NCI-H146 treated with DMSO at 0.1 percent for 48 hours (cell line): ENCODE measurements at regions not wholly inside any gene's neighbourhood (a gene's known extent, or its start where the extent isn't known, plus 50 kb on each side); places are given as distances from the start of the nearest gene placed in this dataset.
"Not testable (repeated sequence)": the region's sequence is repeated elsewhere in the genome, so short reads cannot be mapped to it uniquely, and the experiment has no call there.

Source experiments
- DNase-seq: peaks from one replicate; lab custom pipeline; 2025; ENCODE audit not compliant: unreplicated experiment; lab: John Stamatoyannopoulos, UW

DNA sequence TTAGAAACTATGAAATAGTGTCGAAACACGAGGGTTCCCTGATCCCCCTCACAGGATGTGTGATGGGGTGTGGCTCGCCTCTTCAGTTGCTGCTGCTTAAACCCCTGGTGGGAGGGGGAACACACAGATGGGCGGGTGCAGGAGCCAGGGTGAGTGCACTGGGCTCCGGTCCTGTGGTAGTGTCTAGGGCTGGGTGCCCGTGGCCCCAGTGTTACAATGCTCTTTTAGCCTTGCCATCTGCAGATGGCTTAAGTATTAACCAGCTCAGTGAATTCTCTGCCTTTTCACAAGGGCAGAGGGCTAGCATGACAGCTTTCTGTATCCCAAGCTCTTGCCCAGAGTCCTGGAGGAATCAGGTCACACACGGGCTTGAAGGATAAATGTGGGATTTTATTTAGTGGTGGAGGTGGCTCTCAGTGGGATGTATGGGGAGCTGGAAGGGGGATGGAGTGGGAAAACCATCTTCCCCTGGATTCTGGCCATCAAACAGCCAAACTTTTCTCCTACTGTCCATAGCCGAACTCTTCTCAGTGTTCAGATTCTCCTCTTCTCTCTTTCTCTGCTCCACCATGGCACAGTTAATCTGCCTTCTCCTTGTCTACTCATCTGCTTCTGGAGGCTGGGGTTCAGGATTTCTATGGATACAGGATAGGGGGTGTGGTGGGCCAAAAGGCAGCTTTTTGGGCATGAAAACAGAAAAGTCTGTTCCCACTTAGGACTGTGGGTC, 659.0 kb downstream of the EPM2A start:
- DNase-seq, result no peak

DNA sequence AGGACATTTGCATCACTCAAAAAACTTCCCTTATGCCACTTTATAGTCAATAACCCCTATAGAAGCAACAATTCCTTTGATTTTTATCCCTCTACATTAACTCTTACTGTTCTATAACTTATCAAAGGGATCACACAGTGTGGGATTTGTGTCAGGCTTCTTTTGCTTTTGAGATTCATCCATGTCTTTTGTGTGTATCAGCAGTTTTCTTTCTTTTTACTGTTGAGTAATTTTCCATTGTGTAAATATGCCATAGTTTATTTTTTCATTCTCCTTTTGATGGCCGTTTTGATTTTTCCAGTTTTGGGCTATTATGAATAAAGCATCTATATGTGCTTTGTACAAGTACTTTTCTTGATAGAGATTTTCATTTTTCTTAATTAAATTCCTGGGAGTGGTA, 657.9 kb downstream of the EPM2A start:
- no peak for DNase-seq

DNA sequence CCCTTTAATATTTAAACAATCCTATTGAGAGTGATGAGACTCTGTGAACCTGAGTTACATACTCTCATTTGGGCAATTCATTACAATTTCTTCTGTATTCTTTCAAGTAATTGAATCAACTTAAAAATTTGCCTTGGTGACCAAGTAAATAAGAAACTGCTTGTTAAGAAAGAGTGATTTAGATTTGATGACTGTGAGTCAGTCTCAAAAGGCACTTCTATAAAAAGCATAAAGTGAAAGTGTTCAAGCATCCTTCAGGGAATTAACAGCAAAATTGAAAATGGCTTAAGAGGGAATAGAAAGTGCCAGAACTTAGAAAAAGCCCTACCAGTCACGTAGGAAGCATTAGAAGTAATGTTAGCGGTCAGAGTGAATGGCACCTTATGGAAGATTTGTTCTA, 654.7 kb downstream of the EPM2A start:
- no peak for DNase-seq

DNA sequence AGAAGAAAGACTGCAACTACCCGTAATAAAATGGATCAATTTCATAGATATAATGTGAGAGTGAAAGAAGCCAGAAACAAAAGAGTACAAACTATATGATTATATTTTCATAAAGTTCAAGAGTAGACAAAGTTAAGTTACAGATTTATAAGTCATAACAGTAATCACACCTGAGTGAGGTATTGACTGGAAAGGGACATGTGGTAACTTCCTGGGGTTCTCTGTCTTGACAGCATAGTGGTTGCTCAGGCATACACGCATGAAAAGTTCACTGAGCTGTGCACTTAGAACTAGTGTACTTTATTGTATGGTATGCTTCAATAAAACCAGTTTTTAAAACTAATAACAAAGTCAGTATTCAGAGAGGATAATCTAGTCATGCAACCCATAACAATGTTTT, 653.6 kb downstream of the EPM2A start:
- DNase-seq, result no peak

DNA sequence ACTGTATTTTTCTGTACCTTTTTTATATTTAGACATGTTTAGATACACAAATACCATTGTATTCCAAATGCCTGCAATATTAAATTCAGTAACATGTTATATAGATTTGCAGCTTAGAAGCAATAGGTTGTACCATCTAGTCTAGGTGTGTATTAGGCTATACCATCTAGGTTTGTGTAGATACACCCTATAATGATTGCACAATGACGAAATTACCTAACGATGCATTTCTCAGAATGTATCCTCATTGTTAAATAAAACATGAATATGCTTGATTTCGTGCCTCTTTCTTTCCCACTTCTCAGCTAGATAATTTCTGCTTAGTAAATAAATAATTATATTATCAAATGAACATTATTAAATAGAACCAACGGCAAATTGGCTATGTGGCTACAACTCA, 653.0 kb downstream of the EPM2A start:
- no peak for DNase-seq

- no peak for DNase-seq
Measured at GRCh38 chr6:145086197-145086596, 649.1 kb downstream of the EPM2A start.

DNA sequence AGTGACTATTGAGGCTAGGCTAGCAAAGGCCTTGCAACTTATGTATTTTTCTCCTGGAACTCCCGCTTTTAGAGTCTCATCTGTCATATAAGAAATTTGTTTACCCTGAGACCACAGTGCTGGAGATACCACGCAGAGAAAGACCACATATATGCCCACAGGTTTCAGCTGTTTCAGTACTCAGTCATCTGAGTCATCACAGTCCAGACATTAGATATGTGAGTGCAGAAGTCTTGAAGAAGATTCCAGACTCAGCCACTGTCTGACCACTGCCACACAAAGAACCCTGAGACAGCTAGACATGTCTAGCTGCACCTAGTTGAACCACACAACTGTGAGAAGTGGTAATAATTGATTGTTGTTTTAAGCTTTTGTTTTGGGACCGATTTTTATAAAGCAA, 648.3 kb downstream of the EPM2A start:
- DNase-seq, result no peak

DNA sequence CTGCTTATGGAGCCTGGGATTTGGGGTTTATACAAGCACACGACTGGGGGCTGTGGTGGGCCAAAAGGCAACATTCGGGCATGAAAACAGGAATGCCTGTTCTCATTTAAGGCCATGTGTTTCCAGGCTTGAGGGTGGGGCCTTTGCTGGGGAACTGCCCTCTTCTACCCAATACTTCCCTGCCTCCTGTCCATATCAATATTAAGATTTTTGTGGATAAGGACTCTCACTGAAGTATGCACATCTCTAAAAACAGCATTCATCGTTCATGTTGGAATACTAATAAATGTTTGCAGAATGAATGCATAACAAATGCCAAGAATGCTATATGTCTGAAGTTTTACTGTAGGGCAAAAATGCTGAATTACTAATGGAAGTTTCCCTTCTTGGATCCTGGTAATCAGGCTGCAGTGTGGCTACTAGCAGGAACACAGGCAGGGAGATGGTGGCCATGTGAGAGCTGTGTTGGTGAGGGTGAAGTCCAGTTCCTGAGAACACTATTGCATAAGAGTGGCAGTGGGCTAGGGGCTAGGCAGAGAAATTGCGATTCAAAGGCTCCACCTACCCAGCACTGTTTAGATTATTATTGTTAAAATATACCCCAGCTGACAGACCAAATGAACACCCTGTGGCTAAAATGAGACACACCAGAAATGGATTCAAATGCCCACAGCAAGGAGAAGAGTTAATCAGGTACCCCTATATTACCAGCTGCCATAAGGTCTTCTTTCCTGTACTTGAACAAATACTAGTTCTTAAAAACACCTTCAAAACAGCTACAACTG, 644.3 kb downstream of the EPM2A start:
- no peak for DNase-seq

- no peak for DNase-seq
Measured at GRCh38 chr6:145091586-145092142, 643.7 kb downstream of the EPM2A start.

DNA sequence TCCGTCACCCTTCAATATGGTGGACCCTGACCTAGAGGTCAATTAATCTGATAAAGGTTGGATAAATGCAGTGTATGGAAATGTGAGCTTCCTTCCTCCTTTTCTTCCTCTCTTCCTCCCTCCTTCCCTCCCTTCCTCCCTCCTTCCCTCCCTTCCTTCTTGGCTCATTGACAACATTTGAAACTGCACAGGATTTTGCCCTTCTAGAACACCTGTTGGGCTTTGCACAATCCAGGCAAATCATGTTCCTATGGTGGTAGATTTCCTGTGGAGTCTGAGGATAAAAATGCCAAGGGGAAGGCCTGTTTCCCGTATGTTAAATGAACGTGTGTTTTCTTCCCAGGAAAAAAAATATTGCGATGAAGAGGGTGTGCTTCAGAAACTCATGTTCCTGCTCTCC, 642.8 kb downstream of the EPM2A start:
- DNase-seq, result no peak

DNA sequence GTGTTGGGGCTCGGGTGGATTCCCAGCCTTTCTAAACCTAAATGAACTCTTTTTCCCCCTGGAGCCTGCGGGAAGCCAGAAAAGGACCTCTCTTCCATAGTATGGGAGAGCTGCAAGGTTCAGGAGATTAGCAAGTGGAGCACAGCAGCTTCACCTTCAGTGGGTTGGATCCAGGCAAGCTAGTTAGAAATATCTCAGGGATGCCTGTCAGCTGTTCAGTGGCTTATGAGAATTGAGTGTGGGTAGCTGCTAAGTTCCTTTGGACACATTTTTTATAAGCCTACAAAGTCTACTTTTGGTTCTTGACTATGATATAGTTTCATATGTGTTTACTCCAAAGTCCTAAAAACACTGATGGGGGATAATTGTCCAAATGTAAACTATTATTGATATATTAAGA, 642.1 kb downstream of the EPM2A start:
- no peak for DNase-seq

- no peak for DNase-seq
Measured at GRCh38 chr6:145096846-145097245, 638.5 kb downstream of the EPM2A start.

GRCh38 chr6:145098127-145098526, 637.2 kb downstream of the EPM2A start:
- not testable (repeated sequence) for DNase-seq

- DNase-seq, result no peak
Measured at GRCh38 chr6:145099713-145100112, 635.6 kb downstream of the EPM2A start.

DNA sequence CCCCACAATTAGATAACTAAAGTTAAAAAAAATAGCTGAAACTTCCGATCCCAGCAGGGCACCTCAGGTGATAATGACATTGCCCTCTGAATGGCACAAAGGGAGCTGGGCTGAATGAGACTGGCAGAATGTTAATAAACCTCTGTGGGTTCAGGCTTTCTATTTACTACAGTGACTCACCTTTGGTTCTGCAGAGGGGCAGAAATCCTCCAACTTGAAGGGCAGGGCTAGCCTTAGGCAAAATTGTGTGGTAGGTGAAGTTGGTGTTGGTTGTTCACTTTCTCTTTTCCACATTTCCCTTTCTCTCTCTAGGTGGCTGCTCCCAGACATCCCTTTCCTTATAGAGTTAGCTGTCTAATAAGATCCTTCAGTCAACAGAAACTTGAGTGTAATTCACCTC, 625.2 kb downstream of the EPM2A start:
- no peak for DNase-seq

- not testable (repeated sequence) for DNase-seq
Measured at GRCh38 chr6:145111407-145111806, 623.9 kb downstream of the EPM2A start.

DNA sequence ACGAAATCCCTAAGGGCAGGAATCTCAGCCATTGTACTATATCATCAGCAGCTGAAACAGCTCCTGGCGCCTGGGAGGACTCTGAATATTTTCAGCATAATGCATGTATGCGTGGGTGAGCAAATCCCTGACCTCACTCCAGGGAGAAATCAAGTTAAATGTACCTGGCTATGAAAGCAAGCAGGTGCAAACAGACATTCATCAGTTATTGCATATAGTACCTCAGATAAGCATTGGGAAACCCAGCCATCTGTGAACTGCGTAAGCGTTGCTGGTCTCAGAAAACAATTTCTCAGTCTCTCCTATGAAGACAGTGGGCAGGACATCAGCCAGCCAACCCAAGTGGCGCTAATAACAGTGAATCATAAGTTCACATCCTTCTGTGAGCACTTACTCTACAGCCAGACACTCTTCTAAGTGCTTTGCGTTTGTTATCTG, 622.6 kb downstream of the EPM2A start:
- no peak for DNase-seq

DNA sequence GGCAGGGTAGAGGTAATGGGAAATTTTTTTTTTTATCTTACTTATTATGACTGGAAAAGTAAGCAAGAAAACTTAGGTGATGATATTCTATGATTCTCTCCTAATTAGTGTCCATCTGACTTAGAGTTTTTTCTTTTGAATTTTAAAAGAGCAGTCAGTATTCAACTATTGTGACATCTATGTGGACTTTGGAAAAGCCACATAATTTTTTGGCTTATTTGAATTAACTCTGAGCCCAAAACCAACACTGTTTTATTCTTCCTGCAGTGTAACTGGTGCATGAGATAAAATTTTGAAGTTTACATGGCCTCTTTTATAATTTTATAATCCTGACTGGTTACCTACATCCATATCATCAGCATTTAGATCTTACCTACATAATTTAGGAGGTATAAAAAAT, 619.7 kb downstream of the EPM2A start:
- no peak for DNase-seq

DNA sequence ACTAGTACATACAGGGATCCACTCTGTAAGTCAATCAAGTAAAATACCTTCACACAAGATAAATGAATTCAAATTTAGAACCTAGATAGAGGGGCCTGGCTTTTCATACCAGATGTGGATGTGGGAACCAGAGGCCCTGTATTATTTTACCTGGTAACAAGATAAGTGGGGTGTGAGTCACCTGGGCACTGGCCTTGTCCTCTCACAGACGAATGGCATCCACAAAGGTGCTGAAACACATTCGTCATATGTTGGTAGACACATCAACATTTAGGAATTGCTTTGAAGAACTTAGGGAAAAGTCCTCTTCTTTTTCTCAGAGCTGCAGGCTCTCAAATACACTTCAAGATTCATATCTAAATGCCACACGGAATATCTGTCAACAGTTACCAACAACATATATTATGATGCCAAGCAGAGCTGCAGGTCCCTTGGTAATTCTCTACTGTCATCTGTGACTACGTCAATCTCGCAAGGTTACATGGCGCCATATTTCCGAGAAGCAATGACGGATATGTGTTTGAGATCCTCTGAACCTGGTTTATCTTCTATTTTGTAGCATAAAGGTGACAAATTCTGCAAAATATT, 618.6 kb downstream of the EPM2A start:
- no peak for DNase-seq

- DNase-seq, result no peak
Measured at GRCh38 chr6:145118224-145118623, 617.1 kb downstream of the EPM2A start.

- DNase-seq, result no peak
Measured at GRCh38 chr6:145119081-145119480, 616.2 kb downstream of the EPM2A start.

- DNase-seq, result no peak
Measured at GRCh38 chr6:145132709-145133108, 602.6 kb downstream of the EPM2A start.
